ENCODE measurements at regions not wholly inside any gene's neighbourhood (a gene's known extent, or its start where the extent isn't known, plus 50 kb on each side); places are given as distances from the start of the nearest gene placed in this dataset.
"Not testable (repeated sequence)": the region's sequence is repeated elsewhere in the genome, so short reads cannot be mapped to it uniquely, and the experiment has no call there.

GRCh38 chr1:121538943-121539575 lies 354.3 kb downstream of the SRGAP2C start:
- no peak for DNase-seq (ENCODE audit: low read depth)
- TF ChIP-seq MYC (IDR thresholded peaks at IDR 0.05; ENCODE audit: low read depth, low read length) (no peak), POLR2A (IDR thresholded peaks at IDR 0.05; ENCODE audit: extremely low read depth, insufficient read length) (no peak), MAX (IDR thresholded peaks at IDR 0.05; ENCODE audit: low read depth, low read length) (no peak)
- TF ChIP-seq, protein P1, sequence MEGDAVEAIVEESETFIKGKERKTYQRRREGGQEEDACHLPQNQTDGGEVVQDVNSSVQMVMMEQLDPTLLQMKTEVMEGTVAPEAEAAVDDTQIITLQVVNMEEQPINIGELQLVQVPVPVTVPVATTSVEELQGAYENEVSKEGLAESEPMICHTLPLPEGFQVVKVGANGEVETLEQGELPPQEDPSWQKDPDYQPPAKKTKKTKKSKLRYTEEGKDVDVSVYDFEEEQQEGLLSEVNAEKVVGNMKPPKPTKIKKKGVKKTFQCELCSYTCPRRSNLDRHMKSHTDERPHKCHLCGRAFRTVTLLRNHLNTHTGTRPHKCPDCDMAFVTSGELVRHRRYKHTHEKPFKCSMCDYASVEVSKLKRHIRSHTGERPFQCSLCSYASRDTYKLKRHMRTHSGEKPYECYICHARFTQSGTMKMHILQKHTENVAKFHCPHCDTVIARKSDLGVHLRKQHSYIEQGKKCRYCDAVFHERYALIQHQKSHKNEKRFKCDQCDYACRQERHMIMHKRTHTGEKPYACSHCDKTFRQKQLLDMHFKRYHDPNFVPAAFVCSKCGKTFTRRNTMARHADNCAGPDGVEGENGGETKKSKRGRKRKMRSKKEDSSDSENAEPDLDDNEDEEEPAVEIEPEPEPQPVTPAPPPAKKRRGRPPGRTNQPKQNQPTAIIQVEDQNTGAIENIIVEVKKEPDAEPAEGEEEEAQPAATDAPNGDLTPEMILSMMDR (IDR thresholded peaks at IDR 0.05; ENCODE audit: low read depth, low read length) = no peak
- no peak overlapping the region for H3K4me3 ChIP-seq (ENCODE audit: low read depth, low read length)

DNA sequence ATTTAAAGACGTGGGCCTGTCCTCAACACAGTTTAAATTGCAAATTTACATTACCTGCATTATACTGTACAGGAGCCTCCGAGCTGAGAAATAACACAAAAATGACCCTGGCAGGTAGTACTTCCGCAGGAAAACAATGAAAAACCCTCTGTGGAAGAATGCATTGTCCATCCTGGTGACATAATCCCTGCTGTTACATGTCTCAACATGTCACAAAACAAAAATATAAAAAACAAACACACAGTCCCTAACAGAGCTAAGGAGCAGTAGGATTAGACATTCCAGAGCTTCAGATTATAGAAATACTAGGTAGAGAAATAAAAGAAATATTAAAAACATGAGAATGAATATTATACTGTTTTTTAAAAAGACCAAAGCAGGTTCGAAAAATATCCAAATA lies 359.2 kb downstream of the SRGAP2C start:
- DNase-seq (ENCODE audit: low read depth); H3K4me3 ChIP-seq (ENCODE audit: low read depth, low read length): not testable (repeated sequence)

- TF ChIP-seq MAX (IDR thresholded peaks at IDR 0.05; ENCODE audit: low read depth, low read length) (no peak), MYC (IDR thresholded peaks at IDR 0.05; ENCODE audit: low read depth, low read length) (no peak), POLR2A (IDR thresholded peaks at IDR 0.05; ENCODE audit: extremely low read depth, insufficient read length) (no peak)
- TF ChIP-seq, protein P1 (IDR thresholded peaks at IDR 0.05; ENCODE audit: low read depth, low read length) = no peak
- no peak for DNase-seq (ENCODE audit: low read depth)
- H3K4me3 ChIP-seq (ENCODE audit: low read depth, low read length) = no peak overlapping the region
Observed at GRCh38 chr1:121544500-121544899, 359.7 kb downstream of the SRGAP2C start.

- DNase-seq (ENCODE audit: low read depth); H3K4me3 ChIP-seq (ENCODE audit: low read depth, low read length): not testable (repeated sequence)
Observed at GRCh38 chr1:121545899-121546298, 361.1 kb downstream of the SRGAP2C start.

DNA sequence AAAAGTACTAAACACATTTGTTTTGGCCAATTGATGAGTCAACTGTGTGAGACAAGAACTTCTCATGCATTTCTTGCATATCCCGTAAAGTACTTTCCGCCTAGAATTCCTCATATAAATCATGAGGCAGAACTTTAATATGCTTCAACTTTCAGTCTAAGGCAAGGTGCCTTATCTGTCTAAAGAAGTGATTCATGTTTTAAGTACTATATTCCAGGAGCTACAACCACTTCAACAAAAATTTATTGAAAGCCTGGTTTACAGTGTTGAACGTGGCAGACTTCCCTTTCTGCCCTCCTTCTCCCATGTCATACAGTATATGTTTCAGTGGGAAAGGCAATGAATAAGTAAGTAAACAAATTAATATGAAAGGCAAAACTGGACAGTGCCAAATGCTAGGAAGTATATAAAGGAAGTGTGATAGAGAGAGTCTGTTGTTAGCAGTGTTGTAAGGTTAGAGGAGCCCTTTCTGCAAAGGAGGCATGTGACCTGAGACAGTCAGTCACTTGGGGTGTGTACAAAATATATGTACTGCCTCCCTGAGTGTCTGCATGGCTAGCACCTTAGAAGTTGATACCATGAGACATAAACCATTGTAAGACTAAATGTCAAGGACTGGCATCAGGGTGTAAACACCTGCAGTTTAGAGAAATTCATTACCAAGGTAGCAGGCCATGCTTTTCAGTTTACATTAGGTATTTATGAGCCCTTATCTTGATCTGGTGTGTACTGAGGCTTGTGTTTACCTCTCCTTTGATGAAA lies 362.2 kb downstream of the SRGAP2C start:
- TF ChIP-seq, protein P1 (IDR thresholded peaks at IDR 0.05; ENCODE audit: low read depth, low read length) = no peak
- TF ChIP-seq POLR2A (IDR thresholded peaks at IDR 0.05; ENCODE audit: extremely low read depth, insufficient read length) (no peak), MYC (IDR thresholded peaks at IDR 0.05; ENCODE audit: low read depth, low read length) (no peak), MAX (IDR thresholded peaks at IDR 0.05; ENCODE audit: low read depth, low read length) (no peak)
- DNase-seq (ENCODE audit: low read depth) = no peak

DNA sequence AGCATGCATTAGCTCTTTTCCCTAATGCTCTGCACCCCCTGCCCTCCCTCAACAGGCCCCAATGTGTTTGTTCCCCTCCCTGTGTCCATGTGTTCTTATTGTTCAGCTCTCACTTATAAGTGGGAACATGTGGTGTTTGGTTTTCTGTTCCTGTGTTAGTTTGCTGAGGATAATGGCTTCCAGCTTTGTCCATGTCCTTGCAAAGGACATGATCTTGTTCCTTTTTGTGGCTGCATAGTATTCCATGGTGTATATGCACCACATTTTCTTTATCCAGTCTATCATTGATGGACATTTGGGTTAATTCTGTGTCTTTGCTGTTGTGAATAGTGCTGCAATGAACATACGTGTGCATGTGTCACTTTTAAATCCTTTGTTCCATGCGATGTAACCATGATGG lies 363.0 kb downstream of the SRGAP2C start:
- not testable (repeated sequence) for DNase-seq (ENCODE audit: low read depth); H3K4me3 ChIP-seq (ENCODE audit: low read depth, low read length)

More for the DNA sequence above, 362.2 kb downstream of the SRGAP2C start:
- no peak overlapping the region for H3K4me3 ChIP-seq (ENCODE audit: low read depth, low read length)

DNA sequence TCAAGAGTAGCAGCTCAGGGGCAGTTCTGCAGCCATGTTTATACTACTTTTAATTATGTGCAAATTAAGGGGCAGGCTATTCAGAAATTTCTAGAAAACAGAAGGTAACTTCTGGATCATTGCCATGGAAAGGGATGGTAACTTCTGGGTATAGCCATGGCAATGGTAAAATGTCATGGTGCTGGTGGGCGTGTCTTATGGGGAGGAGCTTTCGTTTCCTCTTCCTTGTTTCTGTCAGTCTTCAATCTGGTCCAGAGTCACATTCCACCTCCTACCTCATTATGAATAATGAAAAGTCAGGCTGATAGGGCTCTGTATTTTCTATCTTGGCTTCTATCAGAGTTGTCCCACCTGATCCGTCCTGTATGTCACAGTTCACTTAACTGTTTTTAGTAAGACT lies 366.0 kb downstream of the SRGAP2C start:
- not testable (repeated sequence) for H3K4me3 ChIP-seq (ENCODE audit: low read depth, low read length); DNase-seq (ENCODE audit: low read depth)

GRCh38 chr1:121551491-121551890 lies 366.7 kb downstream of the SRGAP2C start:
- not testable (repeated sequence) for H3K4me3 ChIP-seq (ENCODE audit: low read depth, low read length); DNase-seq (ENCODE audit: low read depth)

DNA sequence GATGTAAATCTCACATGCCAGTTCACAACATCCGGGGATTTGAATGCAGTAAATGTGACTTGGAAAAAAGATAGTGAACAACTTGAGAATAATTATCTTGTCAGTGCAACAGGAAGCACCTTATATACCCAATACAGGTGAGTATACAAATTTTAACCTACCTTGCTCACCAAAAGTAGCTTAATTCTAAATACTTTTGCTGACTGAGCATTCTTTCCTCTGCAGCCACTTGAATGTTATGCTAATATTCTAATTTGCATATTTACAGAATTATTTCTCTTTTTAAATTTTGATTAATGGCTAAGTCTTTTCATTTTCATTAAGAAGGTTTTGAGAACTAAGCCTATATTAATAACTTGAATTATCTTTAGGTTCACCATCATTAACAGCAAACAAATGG lies 371.8 kb downstream of the SRGAP2C start:
- H3K4me3 ChIP-seq (ENCODE audit: low read depth, low read length); DNase-seq (ENCODE audit: low read depth): not testable (repeated sequence)

DNA sequence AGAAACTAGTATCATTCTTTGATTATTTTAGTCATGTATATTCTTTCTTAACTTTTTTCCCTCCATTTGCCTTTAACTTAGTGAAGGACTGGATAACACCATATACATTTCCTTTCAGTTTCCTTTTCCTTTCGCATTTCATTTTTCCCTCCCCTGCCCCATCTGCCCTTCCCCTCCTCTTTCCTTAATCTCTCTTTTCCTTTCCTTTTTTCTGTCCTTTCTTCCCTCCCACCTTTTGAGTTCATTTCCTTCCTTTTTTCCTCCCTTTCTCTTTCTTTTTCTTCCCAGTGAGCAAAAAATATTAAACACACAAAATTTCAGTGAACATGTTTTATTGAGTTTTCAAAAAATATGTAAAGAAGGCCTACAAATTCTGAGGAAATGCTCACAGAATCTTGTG lies 373.3 kb downstream of the SRGAP2C start:
- DNase-seq (ENCODE audit: low read depth); H3K4me3 ChIP-seq (ENCODE audit: low read depth, low read length): not testable (repeated sequence)

Measured in NB4 (cell line).